PFSK-1 (cell line): ENCODE measurements at regions not wholly inside any gene's neighbourhood (a gene's known extent, or its start where the extent isn't known, plus 50 kb on each side); places are given as distances from the start of the nearest gene placed in this dataset.

Source experiments
- FOXP2 ChIP-seq: optimal IDR thresholded peaks from 2 replicates; pipeline ENCODE3; 2011; ENCODE audit warnings: borderline replicate concordance, control low read depth, inconsistent platforms; ENCODE audit not compliant: insufficient read depth; ENCODE audit errors: extremely low read length, extremely low read depth
- POLR2AphosphoS5 ChIP-seq: IDR thresholded peaks from 2 replicates; pipeline ENCODE4 v1.6.1; 2012; ENCODE audit warnings: low read depth, mild to moderate bottlenecking, control low read depth, low read length, moderate library complexity
- REST ChIP-seq, 2 experiments: IDR thresholded peaks; 2 replicates each; pipeline versions ENCODE4 v1.6.1 to v1.8.0; 2011 to 2012; ENCODE audit warnings: low read depth in 2 of 2, low read length in 2 of 2, control low read depth in 1 of 2, inconsistent platforms in 1 of 2, mild to moderate bottlenecking in 1 of 2, moderate library complexity in 1 of 2; ENCODE audit not compliant: insufficient read depth in 1 of 2
- SIN3A ChIP-seq: IDR thresholded peaks from 2 replicates; pipeline ENCODE4 v1.6.1; 2012; ENCODE audit warnings: mild to moderate bottlenecking, low read length, moderate library complexity, borderline replicate concordance; ENCODE audit not compliant: insufficient read depth
- TAF1 ChIP-seq: IDR thresholded peaks from 2 replicates; pipeline ENCODE4 v1.6.1; 2012; ENCODE audit warnings: low read length, control low read depth, borderline replicate concordance; ENCODE audit not compliant: insufficient read depth

- TF ChIP-seq SIN3A = no peak
- TF ChIP-seq TAF1 = no peak
- no peak for TF ChIP-seq REST (IDR thresholded peaks at IDR 0.05; ENCODE audit: insufficient read depth in 1 of 2, low read depth in 2 of 2, low read length in 2 of 2)
- TF ChIP-seq POLR2AphosphoS5 = no peak
- TF ChIP-seq FOXP2 = no peak
Measured at GRCh38 chr10:58942724-58943123, 233.7 kb upstream of the PHYHIPL start.

- TF ChIP-seq SIN3A = no peak
- no peak for TF ChIP-seq FOXP2
- TF ChIP-seq REST (IDR thresholded peaks at IDR 0.05; ENCODE audit: insufficient read depth in 1 of 2, low read depth in 2 of 2, low read length in 2 of 2) = no peak
- no peak for TF ChIP-seq POLR2AphosphoS5
- no peak for TF ChIP-seq TAF1
Measured at GRCh38 chr10:58943256-58943890, 233.1 kb upstream of the PHYHIPL start.

- TF ChIP-seq FOXP2 = no peak
Measured at GRCh38 chr10:58943960-58944359, 232.5 kb upstream of the PHYHIPL start.

- TF ChIP-seq FOXP2 (no peak), TAF1 (no peak), REST (IDR thresholded peaks at IDR 0.05; ENCODE audit: insufficient read depth in 1 of 2, low read depth in 2 of 2, low read length in 2 of 2) (no peak), SIN3A (no peak), POLR2AphosphoS5 (no peak)
Measured at GRCh38 chr10:58948303-58948702, 228.1 kb upstream of the PHYHIPL start.

GRCh38 chr10:58950618-58951017 lies 225.8 kb upstream of the PHYHIPL start:
- no peak for TF ChIP-seq REST (IDR thresholded peaks at IDR 0.05; ENCODE audit: insufficient read depth in 1 of 2, low read depth in 2 of 2, low read length in 2 of 2)
- no peak for TF ChIP-seq FOXP2
- TF ChIP-seq POLR2AphosphoS5 = no peak
- no peak for TF ChIP-seq TAF1
- no peak for TF ChIP-seq SIN3A
